GM19467 (cell line): ENCODE measurements at regions not wholly inside any gene's neighbourhood (a gene's known extent, or its start where the extent isn't known, plus 50 kb on each side); places are given as distances from the start of the nearest gene placed in this dataset.
"Not testable (repeated sequence)": the region's sequence is repeated elsewhere in the genome, so short reads cannot be mapped to it uniquely, and the experiment has no call there.

Experiments
- ATAC-seq: cut with Tn5 transposase; IDR thresholded peaks from one replicate; pipeline ENCODE4 v1.9.1; 2021; ENCODE audit warnings: mild to moderate bottlenecking, moderate library complexity; ENCODE audit not compliant: unreplicated experiment

DNA sequence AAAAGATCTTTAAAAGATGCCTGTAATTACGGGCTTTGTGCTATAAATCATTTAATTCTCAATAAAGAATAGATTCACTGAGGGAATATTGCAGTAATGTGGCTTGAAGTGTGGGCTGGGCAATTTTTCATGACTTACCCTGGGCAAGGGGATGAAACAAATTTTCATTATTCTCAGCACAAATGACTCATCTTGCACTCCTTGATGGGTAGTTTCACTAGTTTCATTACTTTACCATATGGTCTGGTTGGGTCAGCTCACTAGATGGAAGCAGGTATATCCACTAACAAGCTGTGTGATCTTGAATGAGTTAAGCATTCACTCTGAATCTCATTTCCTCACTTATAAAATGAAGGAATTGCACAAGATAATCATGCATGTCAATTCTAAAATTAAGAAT is 234.3 kb downstream of the ABCC12 start:
- no peak for ATAC-seq

GRCh38 chr16:47920709-47921108 is 235.1 kb downstream of the ABCC12 start:
- no peak for ATAC-seq

DNA sequence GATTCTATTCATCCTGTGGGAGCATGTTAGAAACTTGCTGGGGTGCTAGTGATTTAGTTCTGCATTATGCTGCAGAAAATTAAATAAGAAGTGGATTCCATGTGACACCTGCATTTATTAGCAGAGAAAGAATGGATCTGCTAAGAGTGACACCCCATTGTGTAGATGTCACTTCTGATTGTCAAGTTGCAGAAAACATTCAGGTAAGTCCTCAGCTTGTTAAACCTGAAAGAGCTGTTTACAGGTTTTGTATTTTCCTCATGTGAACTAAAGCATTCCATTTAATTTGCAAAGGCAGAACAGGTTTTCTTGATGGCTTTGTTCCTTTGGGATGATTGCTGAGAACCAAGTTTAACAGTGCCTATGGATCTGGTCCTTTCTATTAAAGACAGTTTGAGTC is 238.7 kb downstream of the ABCC12 start:
- no peak for ATAC-seq

- ATAC-seq: no peak
Measured at GRCh38 chr16:47916266-47916665, 239.5 kb downstream of the ABCC12 start.

DNA sequence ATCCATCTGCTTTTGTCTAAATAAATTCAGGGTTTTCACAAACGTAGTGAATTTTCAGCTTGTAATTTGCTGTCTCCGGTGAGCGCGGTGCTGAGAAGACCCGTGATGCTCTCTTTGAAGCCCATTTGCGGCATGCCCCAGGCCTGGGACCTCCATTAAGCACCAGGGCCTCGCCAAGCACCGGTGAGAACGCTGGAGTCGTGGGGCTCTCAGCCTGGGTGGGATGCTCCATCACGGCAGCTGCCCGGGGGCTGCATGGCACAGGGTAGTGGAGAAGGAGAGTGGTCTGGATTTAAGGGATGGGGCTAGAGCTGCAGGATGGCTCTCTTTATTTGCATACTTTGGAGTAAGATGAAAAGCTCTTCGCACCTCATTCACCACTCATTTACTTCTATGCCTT is 248.7 kb downstream of the ABCC12 start:
- no peak for ATAC-seq

- no peak for ATAC-seq
Measured at GRCh38 chr16:47905771-47906170, 250.0 kb downstream of the ABCC12 start.

DNA sequence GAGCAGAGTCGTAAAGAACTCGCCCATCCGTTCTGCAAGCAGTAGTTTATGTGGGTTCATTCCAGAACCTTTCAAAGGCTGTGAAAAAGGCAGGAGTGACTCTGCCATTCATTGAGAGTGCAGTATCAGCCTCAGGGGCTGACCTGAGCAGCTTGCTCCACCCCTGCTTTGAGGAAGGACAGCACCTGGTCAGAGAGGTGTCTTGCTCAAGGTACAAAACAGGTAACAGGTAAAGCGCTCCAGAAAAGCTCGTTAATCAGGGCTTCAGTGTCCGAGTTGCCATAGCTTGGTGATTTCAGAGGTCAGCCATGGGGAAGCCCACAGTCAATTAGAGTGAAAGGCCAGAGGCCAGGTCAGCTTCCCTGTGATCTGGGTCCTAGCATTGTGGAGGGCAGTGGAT is 251.1 kb downstream of the ABCC12 start:
- ATAC-seq: no peak

- no peak for ATAC-seq
Measured at GRCh38 chr16:47903470-47903869, 252.3 kb downstream of the ABCC12 start.

DNA sequence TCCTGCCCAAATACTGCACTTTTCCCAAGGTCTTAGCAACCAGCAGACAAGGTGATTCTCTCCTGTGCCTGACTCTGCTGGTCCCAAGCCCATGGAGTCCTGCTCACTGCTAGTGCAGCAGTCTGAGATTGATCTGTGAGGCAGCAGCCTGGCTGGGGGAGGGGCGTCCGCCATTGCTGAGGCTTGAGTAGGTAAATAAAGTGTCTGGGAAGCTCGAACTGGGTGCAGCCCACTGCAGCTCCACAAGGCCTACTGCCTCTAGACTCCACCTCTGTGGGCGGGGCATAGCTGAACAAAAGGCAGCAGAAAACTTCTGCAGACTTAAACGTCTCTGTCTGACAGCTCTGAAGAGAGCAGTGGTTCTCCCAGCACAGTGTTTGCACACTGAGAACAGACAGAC is 258.7 kb downstream of the ABCC12 start:
- not testable (repeated sequence) for ATAC-seq

DNA sequence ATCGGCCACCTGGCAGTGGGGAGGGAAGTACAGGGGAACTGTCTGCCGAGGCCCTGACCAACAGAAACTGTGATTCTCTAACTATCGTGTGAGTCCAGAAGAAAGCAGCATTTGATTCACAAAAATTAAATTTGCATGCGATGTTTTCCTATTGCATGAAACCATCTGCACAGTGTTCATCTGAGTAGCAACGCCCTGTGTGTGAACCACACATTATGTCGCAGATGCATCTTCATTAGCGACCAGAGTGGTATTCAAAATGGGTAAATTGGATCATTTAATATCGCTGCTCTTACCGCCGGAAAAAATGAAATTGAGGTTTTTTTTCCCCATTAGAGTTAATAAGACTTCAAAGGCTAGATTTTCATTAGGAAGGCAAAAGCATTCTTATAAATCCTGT is 260.6 kb downstream of the ABCC12 start:
- ATAC-seq: no peak

GRCh38 chr16:47892999-47893398 is 262.8 kb downstream of the ABCC12 start:
- ATAC-seq: no peak

- ATAC-seq: no peak
Measured at GRCh38 chr16:47888734-47889133, 267.1 kb downstream of the ABCC12 start.

- ATAC-seq: no peak
Measured at GRCh38 chr16:47888142-47888541, 267.7 kb downstream of the ABCC12 start.

DNA sequence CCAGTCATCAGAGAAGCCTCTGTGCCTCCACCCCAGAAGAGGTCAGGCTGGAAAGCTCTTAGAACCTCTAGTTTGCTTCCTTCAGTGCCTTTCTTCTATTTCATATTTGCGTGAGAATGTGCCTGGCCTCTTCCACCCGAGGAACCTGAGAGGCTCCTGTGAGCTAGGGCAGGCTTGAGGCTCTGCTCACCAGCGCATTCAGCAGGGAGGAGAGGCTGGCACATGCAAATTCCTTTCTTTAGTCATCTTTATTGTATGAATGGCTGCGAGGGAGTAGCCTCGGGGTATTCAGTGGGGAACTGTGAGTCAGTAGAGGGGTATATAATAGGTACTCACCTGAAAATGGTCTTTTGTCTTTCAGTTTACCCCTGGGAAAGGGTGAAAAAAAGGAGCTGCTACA is 268.3 kb downstream of the ABCC12 start:
- no peak for ATAC-seq

- ATAC-seq: no peak
Measured at GRCh38 chr16:47886631-47887415, 269.0 kb downstream of the ABCC12 start.

GRCh38 chr16:47886139-47886538 is 269.7 kb downstream of the ABCC12 start:
- no peak for ATAC-seq

- no peak for ATAC-seq
Measured at GRCh38 chr16:47885489-47885888, 270.3 kb downstream of the ABCC12 start.

DNA sequence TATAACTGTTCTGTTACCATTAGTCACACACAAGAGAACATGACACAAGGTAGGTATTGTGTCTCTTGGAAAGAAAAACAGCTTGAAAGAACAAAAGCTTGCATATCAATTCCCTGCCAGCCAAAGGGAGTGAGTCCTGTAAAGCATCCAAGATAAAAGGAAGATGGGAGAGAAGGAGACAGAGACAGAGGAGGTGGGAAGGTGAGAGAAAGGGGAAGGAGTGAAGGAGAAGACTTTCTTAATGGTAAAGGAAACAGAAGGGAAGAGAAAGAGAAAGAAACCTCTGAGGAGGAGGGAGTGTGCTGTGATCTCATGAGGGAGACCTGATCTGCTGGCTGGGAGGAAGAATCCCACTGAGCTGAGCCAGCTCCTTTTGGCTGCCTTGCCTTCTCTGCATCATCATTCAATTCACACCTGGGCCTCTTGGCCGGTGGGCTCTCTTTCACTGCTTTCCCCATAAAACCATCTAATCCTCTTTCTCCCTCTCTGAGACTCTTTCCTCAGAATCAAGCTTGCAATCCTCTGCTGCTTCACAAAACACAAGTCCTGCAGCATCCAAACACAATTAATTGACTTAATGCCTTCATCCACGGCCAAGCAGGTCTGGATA is 271.6 kb downstream of the ABCC12 start:
- no peak for ATAC-seq

- ATAC-seq: no peak
Measured at GRCh38 chr16:47881574-47881973, 274.2 kb downstream of the ABCC12 start.

- ATAC-seq: no peak
Measured at GRCh38 chr16:47880653-47881052, 275.1 kb downstream of the ABCC12 start.

GRCh38 chr16:47877166-47877565 is 278.6 kb downstream of the ABCC12 start:
- ATAC-seq: no peak

- no peak for ATAC-seq
Measured at GRCh38 chr16:47876511-47876910, 279.3 kb downstream of the ABCC12 start.

DNA sequence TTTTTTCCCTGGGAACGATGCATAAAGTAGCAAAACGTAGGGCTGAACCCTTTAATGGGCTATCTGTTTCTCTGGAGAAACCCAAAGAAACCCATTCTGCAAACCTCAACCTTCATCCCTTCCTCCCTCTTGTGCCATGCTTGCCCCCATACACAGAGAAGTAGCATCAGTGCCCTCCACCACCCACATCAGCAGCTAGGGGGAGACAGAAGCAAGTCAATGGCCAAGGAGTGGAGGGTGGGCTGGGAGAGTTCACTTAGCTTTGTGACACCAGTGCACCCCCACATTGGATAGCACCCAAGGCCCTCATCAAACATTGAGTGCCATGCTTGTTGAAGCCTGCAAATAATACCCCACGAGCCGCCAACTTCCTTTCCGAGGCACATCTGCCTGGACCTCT is 282.4 kb downstream of the ABCC12 start:
- ATAC-seq: no peak
